Mucosa of rectum (tissue), 2 donors: ENCODE measurements at regions not wholly inside any gene's neighbourhood (a gene's known extent, or its start where the extent isn't known, plus 50 kb on each side); places are given as distances from the start of the nearest gene placed in this dataset.

ENCODE experiments used
- H3K27ac ChIP-seq, 2 donors: one replicate each; pipeline ENCODE4 v1.7.0; 2013; ENCODE audit warnings: inconsistent platforms in 2 of 2, low read depth in 2 of 2, low read length in 2 of 2
- H3K27me3 ChIP-seq, 2 donors: one replicate each; pipeline ENCODE4 v1.7.0; 2013; ENCODE audit warnings: low read length in 2 of 2; ENCODE audit not compliant: control insufficient read depth in 2 of 2, insufficient read depth in 2 of 2
- H3K36me3 ChIP-seq, 2 donors: one replicate each; pipeline ENCODE4 v1.7.0; 2013; ENCODE audit warnings: low read length in 2 of 2; ENCODE audit not compliant: control insufficient read depth in 2 of 2, insufficient read depth in 2 of 2
- H3K4me1 ChIP-seq, 2 donors: one replicate each; pipeline ENCODE4 v1.7.0; 2013; ENCODE audit warnings: low read length in 2 of 2, mild to moderate bottlenecking in 1 of 2; ENCODE audit not compliant: control insufficient read depth in 2 of 2, insufficient read depth in 2 of 2
- H3K4me3 ChIP-seq, 2 donors: one replicate each; pipeline ENCODE4 v1.7.0; 2013; ENCODE audit warnings: low read length in 2 of 2
- H3K9ac ChIP-seq, 2 donors: one replicate each; pipeline ENCODE4 v1.7.0; 2013; ENCODE audit warnings: low read length in 2 of 2, low read depth in 1 of 2, mild to moderate bottlenecking in 1 of 2
- H3K9me3 ChIP-seq, 2 donors: one replicate each; pipeline ENCODE4 v1.7.0; 2013; ENCODE audit warnings: low read length in 2 of 2; ENCODE audit not compliant: control insufficient read depth in 2 of 2
- donor health status: healthy.
- donor health status: Normal muscosa, but diverticular disease.

GRCh38 chr3:30503446-30503845 is 103.0 kb upstream of the TGFBR2 start:
- H3K4me3 ChIP-seq: no peak overlapping the region
- no peaks in the 10 kb centered on the region for H3K4me1 ChIP-seq
- H3K9ac ChIP-seq: no peak overlapping the region
- H3K27me3 ChIP-seq: no peaks in the 10 kb centered on the region
- H3K36me3 ChIP-seq: no peaks in the 10 kb centered on the region
- no peaks in the 10 kb centered on the region for H3K9me3 ChIP-seq
- no peak overlapping the region for H3K27ac ChIP-seq

- no peak overlapping the region for H3K27ac ChIP-seq
- H3K9me3 ChIP-seq: no peaks in the 10 kb centered on the region
- no peaks in the 10 kb centered on the region for H3K4me1 ChIP-seq
- no peaks in the 10 kb centered on the region for H3K27me3 ChIP-seq
- H3K4me3 ChIP-seq: no peak overlapping the region
- no peak overlapping the region for H3K9ac ChIP-seq
- no peaks in the 10 kb centered on the region for H3K36me3 ChIP-seq
Observed at GRCh38 chr3:30504939-30505338, 101.5 kb upstream of the TGFBR2 start.

- no peak overlapping the region for H3K4me3 ChIP-seq
- no peaks in the 10 kb centered on the region for H3K9me3 ChIP-seq
- no peak overlapping the region for H3K27ac ChIP-seq
- H3K4me1 ChIP-seq: no peaks in the 10 kb centered on the region
- no peaks in the 10 kb centered on the region for H3K27me3 ChIP-seq
- no peaks in the 10 kb centered on the region for H3K36me3 ChIP-seq
- H3K9ac ChIP-seq: no peak overlapping the region
Observed at GRCh38 chr3:30505866-30506520, 100.4 kb upstream of the TGFBR2 start.

- Histone ChIP-seq H3K9ac (no peak overlapping the region), H3K9me3 (no peaks in the 10 kb centered on the region), H3K27me3 (no peaks in the 10 kb centered on the region), H3K4me3 (no peak overlapping the region), H3K4me1 (no peaks in the 10 kb centered on the region), H3K36me3 (no peaks in the 10 kb centered on the region), H3K27ac (no peak overlapping the region)
Observed at GRCh38 chr3:30508339-30508738, 98.1 kb upstream of the TGFBR2 start.

- Histone ChIP-seq H3K27ac (no peak overlapping the region), H3K4me3 (no peak overlapping the region), H3K9ac (no peak overlapping the region), H3K36me3 (no peaks in the 10 kb centered on the region), H3K9me3 (no peaks in the 10 kb centered on the region), H3K4me1 (no peaks in the 10 kb centered on the region), H3K27me3 (no peaks in the 10 kb centered on the region)
Observed at GRCh38 chr3:30510596-30510995, 95.8 kb upstream of the TGFBR2 start.

- no peak overlapping the region for H3K9ac ChIP-seq
- H3K36me3 ChIP-seq: no peaks in the 10 kb centered on the region
Observed at GRCh38 chr3:30511524-30512251, 94.7 kb upstream of the TGFBR2 start.

GRCh38 chr3:30512576-30512975 is 93.8 kb upstream of the TGFBR2 start:
- Histone ChIP-seq H3K4me3 (no peak overlapping the region), H3K9me3 (no peaks in the 10 kb centered on the region), H3K9ac (no peak overlapping the region), H3K4me1 (no peaks in the 10 kb centered on the region), H3K27me3 (no peaks in the 10 kb centered on the region), H3K36me3 (no peaks in the 10 kb centered on the region), H3K27ac (no peak overlapping the region)

More at GRCh38 chr3:30511524-30512251, 94.7 kb upstream of the TGFBR2 start:
- no peaks in the 10 kb centered on the region for H3K4me1 ChIP-seq
- no peaks in the 10 kb centered on the region for H3K27me3 ChIP-seq
- no peak overlapping the region for H3K27ac ChIP-seq
- no peaks in the 10 kb centered on the region for H3K9me3 ChIP-seq
- no peak overlapping the region for H3K4me3 ChIP-seq

GRCh38 chr3:30513374-30514152 is 92.8 kb upstream of the TGFBR2 start:
- H3K36me3 ChIP-seq: no peaks in the 10 kb centered on the region
- H3K9me3 ChIP-seq: no peaks in the 10 kb centered on the region
- no peaks in the 10 kb centered on the region for H3K4me1 ChIP-seq
- H3K27me3 ChIP-seq: no peaks in the 10 kb centered on the region
- H3K9ac ChIP-seq: no peak overlapping the region
- H3K27ac ChIP-seq: peak overlapping the region in 1 of 2 donors; percentile 3
- H3K4me3 ChIP-seq: no peak overlapping the region

GRCh38 chr3:30516238-30516637 is 90.2 kb upstream of the TGFBR2 start:
- Histone ChIP-seq H3K4me3 (no peak overlapping the region), H3K27ac (no peak overlapping the region), H3K4me1 (no peaks in the 10 kb centered on the region), H3K36me3 (no peaks in the 10 kb centered on the region), H3K9me3 (no peaks in the 10 kb centered on the region), H3K9ac (no peak overlapping the region), H3K27me3 (no peaks in the 10 kb centered on the region)

GRCh38 chr3:30518181-30518864 is 88.1 kb upstream of the TGFBR2 start:
- H3K36me3 ChIP-seq: no peaks in the 10 kb centered on the region
- no peaks in the 10 kb centered on the region for H3K27me3 ChIP-seq
- peak overlapping the region; percentile 41 to 49 for H3K27ac ChIP-seq
- H3K9ac ChIP-seq: no peak overlapping the region
- H3K4me1 ChIP-seq: no peaks in the 10 kb centered on the region
- H3K9me3 ChIP-seq: no peaks in the 10 kb centered on the region
- H3K4me3 ChIP-seq: no peak overlapping the region
